Right kidney (tissue), 1 donor: ENCODE measurements at regions not wholly inside any gene's neighbourhood (a gene's known extent, or its start where the extent isn't known, plus 50 kb on each side); places are given as distances from the start of the nearest gene placed in this dataset.
"Not testable (repeated sequence)": the region's sequence is repeated elsewhere in the genome, so short reads cannot be mapped to it uniquely, and the experiment has no call there.

ENCODE experiments used
- DNase-seq: peaks from one replicate; pipeline ENCODE4 v3.0.0-alpha.2; 2016

DNA sequence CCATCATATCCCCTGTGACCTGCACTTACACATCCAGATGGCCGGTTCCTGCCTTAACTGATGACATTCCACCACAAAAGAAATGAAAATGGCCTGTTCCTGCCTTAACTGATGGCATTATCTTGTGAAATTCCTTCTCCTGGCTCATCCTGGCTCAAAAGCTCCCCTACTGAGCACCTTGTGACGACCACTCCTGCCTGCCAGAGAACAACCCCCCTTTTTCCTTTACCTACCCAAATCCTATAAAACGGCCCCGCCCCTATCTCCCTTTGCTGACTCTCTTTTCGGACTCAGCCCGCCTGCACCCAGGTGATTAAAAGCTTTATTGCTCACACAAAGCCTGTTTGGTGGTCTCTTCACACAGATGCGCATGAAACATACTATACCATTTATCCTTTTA is 279.7 kb upstream of the CHRM3 start:
- not testable (repeated sequence) for DNase-seq

DNA sequence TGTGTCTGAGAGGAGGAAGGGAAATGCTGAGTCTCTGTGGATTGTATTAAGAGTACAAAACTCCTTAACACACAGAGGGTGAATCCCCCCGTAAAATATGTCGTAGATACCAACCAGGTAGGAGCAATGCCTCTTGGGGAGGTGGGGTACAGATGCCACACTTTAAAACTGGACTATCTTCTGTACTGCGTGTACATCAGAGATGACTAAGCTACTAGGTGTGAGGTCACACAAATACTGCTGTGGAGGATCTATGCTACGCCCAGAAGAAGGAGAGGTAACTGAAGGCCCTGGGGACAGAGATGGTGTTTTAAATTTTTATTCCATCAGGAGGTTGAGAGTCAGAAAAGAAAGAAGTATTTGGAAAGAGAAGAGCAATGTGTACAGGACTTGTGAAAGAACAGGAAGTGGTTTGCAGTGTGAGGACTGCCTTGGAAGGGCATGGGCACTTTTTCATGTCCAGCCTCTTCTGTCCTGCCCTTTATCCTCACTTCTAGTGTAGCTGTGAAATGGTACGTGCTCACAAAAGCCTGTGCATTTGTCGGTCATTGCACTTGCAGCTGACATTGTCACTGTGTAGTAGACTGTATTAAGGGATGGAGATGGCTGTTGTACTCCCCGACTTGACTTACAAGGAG is 287.8 kb upstream of the CHRM3 start:
- DNase-seq, result no peak

DNA sequence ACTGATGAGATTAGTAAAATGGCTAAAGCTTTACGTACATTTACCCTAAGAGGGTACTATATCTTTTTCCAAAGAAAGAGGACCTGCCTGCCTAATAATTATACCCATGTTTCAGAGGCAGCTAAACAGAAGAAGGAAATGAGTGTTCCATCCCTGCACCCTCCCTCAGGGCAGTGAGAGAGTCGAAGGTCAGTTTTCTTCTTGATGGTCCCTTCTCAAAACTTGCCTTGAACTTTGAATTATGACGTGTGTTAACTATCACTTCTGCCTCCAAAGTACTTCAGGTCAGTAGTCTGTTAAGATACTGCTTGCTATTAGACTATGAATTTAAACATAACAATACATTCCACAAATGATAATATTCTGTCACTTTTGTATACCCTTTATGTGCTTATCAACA is 294.8 kb upstream of the CHRM3 start:
- no peak for DNase-seq

DNA sequence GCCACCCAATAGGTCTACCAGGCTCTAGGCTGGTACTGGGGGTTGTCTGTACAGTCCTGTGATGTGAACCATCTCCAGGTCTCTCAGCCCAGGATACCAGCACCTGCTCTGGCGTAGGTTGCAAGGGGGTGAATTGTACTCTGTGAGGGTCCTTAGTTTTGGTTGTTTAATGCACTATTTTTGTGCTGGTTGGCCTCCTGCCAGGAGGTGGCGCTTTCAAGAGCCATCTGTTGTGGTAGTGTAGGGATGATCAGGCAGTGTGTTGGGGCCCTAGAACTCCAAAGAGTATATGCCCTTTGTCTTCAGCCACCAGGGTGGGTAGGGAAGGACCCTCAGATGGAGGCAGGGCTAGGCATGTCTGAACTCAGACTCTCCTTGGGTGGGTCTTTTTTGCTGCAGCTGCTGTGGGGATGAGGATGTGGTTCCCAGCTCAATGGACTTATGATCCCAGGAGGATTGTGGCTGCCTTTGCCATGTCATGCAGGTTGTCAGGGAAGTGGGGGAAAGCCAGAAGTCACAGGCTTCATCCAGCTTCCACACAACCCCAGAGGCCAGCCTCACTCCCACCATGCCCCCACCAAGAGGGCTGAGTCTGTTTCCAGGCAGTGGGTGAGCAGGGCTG is 301.8 kb upstream of the CHRM3 start:
- no peak for DNase-seq

DNA sequence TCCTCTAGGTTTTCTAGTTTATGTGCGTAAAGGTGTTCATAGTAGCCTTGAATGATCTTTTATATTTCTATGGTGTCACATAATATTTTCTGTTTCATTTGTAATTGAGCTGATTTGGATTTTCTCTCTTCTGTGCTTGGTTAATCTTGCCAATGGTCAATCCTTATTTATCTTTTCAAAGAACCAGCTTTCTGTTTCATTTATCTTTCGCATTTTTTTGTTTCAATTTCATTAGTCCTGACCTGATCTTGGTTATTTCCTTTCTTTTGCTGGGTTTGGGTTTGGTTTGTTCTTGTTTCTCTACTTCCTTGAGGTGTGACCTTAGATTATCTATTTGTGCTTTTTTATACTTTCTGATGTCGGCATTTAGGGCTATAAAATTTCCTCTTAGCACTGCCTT is 304.4 kb upstream of the CHRM3 start:
- DNase-seq, result not testable (repeated sequence)

DNA sequence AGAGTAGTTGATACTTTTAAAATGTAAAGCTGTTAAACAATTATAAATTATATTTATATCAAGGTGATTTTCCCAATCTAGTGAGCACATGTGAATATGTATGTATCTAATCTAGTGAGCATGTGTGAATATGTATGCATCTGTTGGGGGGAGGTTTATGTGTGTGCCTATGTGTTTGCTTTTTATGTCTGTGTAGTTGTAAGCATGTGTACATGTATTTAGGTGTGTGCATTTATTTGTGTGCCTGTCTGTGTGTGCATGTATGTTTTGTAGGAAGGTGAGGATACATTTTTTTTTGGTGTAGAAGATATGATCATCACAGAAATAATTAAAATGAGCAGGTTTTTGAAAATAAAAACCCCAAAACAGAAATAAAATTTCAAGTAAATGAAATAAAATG is 318.9 kb upstream of the CHRM3 start:
- DNase-seq, result no peak

DNA sequence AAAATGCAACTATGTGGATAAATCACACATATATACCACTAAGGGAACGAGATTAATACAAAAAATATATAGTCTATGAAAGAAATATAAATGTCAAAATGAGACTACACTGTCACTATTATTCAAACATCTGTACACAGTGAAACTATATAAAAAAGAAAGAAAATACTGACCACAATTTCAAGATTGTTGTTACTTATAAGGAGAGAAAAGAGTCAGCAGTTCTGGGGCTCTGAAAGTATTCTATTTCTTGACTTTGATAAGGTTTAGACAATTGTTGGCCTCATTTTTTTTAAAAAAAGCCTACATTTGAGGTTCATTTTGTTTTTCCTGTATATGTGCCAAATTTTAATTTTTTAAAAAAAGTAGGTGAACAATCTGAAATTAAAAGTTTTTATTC is 319.3 kb upstream of the CHRM3 start:
- DNase-seq, result no peak

DNA sequence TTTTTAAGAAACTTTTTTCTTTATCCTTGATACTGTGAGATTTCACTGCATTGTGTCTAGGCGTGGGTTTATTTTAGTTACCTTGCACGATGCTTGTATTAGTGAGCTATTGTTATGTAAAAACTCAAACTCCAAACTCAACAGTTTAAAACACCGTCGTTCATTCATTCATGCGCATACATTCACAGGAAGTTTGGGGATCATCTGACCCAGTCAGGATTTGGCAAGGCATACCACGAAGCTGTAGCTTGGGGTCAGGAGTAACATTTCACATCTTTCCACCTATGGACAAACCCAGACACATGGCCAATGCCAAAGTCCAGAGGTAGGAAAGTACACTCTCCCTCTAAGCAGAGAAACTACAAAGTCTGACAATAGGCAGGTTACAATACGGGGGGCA is 324.6 kb upstream of the CHRM3 start:
- DNase-seq, result no peak

DNA sequence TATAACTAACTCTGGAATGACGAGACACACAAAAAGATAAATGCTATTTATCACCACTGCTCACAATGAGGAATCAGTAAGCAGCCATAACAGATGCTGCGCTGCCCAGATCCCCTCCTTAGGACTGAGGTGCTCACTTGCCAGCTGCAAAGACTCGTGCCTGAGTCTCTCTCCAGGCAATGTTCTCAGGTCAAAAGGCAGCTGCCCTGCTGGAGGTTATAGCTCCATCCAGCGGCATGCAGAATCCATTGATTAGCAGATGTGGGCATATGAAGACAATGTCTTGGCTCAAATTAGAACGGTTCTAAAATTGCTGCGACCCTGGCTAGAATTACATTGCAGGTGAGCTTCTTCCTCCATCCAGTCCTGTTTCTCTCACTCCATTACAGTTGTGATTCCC is 328.2 kb upstream of the CHRM3 start:
- DNase-seq, result no peak

DNA sequence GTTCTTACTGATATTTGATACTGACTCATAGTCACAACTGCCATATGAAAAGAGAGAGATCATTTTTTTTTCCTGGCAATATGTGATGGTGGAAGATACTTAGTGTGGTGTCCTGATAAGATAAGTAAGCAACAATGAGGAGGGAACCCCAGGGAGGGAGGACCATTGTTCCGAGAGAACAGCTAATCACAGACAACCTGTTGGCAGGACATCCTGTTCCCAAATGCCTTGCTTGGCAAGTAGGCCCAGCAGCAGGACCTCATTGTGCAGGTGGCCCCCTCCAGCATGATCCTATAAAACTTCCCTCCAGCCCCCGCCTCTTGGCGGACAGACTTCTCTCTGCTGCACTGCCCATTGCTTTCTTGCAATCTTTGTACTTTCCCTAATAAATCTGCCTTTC is 329.4 kb upstream of the CHRM3 start:
- no peak for DNase-seq

DNA sequence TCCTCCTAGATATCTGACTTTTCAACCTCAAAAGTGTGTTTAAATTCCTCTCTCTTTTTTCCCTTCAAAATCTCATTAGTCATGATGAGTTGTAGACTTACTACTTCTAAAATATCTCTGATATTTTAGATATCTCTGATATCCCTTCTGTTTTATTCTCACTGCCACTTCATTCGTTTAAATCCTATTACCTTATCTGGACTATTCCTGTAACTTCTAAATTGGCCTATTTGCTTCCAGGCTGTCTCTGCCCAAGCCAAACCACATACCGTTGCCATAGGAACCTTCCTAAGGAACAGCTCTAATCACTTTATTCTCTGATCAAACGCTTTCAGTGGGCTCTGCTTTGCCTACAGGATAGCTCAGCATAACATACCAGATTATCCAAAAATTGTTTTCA is 333.1 kb upstream of the CHRM3 start:
- DNase-seq, result no peak

DNA sequence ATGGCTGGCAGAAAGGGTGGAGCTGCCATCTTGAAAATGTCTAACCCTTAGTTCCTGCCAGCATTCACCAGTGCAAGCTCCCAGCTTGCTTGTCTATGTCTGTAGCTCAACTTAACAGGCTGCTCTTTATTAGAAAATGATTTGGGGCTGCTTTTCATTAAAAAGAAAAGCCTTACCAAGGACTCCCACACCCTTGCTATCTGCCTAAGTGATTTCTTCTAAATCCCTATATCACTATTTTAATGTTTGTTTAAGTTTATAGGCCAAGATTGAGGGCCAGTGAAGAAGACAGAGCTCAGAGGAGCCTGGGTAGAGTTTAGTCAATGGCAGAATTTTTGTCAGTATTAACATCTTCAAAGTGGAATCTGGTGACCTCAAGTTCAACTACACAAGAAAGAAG is 336.8 kb upstream of the CHRM3 start:
- no peak for DNase-seq

DNA sequence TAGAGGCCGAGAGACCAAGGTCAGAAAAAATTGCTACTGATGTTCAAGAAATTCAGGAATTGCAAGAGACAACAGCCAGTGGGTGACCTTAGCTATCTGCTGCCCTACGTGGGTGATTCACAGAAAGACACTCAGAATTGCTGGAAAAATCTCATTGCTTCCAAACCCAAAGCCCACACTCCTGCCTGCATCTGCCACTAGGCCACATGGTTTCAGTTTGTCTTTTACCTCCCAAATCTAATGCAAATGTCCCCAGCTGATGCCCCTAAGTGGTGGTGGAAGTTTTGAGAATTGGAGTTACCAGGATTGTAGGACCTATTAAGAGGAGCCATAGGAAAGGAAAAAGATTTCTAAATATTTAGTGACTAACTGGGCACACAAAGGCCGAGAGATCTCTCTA is 341.5 kb upstream of the CHRM3 start:
- no peak for DNase-seq

DNA sequence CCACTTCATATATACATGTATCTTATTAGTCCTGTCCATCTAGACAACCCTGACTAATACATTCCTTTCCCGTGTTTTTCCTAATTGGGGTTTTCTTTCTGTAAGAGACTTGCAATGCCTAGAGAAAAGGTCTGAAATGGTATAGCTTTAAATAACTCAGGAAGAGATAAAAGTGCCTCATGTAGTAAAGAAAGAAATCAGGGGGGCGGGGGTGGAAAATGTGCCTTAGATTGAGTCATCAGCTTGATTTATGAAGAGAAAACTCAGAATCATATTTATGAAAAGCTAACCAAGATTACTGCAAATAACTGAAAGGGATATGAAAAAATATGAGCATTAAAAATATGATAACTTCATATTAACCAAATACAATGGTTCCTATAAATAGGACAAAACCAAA is 345.8 kb upstream of the CHRM3 start:
- no peak for DNase-seq

DNA sequence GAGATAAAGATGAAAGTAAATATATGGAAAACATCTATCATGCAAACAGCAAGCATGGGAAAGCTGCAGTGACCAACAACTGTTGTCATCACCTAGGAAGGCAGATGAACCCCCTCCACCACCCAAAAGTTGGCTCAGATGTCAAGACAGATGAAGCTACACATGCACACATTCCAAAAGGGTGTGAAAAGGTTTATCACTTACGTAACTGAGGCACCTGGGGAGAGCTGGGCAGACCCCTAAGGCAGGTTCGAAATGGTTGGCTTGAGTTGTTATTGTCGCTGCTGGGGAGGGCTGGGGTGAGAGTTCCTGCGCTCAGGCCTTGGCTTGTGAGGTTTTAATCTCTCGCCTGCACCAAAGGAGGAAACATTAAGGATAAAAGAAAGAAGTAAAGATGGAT is 355.1 kb upstream of the CHRM3 start:
- no peak for DNase-seq

DNA sequence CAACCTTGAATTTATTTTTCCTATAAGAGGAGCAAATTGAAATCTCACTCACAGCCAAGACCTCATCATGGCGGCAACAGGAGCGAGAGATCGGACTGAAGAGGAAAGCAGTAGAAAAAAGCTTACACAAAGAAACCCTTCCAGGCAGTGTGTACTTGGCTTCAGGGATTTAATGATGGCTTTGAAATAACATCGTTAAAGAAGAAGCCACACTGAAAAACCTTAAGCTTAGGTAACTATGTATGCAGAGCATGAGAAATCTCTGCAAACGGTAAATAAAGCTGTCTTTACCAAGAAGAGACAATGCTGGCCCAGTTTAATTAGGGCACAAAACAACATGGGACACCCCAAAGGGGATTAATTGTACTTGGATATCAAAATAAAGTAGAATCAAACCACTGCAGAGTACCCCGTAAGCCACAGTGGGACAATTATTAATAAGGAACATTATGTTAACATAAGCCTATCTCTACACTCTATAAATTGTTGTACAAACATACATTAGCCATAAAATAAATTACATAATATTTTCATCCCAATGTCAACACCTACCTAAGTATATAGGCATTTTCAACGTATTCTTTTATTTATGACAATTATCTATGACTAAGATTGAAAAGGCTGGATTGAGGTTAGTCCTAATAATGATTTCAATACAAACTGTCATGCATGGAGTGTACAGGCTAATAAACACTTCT is 360.2 kb upstream of the CHRM3 start:
- no peak for DNase-seq

DNA sequence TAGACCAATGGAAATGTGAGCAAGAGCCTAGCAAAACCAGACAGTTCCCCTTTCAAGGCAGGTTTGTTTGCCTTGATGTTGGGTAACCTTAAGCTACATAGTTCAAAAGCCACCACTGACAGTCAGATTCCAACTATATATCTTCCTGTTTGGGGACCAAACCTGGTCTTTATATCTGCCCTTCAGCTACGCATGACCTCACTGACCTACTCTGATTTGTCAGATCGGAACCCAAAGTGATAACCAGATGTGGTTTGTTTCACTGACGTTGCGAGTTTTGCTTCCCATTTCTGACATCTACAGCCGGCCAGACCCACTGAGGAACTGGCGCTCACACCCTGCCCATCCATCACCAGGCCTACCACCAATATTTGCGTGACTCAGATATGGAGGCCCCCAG is 361.1 kb upstream of the CHRM3 start:
- no peak for DNase-seq

DNA sequence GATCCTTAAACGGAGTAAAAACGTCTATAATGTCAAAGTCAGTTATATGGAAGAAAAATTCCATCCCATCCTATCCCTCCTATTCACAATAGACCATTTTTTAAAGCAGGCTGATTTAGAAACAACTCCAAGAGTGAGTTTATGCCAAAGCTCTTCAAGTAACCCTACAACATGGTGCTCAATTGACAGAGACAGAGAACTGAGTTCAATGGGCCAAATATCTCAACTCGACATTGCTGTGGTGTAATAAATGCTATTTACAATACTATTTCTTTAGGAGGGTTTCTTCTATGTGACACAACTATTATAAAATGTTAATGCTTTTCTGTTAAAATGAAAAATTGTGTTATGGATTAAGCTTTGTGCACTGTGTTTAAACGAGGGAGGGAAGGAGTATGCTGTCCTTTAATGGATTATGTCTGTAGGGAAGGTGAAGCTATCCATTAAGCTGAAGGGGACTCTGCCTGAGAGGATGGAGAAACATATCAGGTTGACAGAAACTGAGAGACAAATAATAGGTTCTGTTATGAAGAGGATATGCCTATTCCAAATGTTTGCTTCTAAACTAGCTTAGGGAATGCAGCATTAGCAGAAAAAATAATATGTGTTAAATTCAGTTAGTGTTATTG is 362.5 kb upstream of the CHRM3 start:
- no peak for DNase-seq

DNA sequence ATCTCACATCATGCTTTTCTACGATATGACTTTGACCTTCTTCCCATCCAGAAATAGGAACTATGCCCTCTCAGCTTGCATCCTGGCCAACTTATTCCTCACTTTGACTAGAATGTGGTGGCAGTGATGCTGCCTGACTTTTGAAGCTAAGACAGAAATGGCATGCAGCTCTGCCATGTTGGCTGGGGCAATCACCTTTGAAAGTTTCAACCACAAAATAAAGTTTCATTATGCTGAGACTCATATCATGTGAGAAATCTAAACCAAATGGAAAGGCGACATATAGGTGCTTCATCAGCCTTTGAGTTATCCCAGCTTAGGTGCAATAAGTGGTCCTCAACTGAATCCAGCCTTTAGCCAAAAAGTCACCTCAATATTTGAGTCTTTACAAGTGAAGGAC is 370.0 kb upstream of the CHRM3 start:
- DNase-seq, result no peak

DNA sequence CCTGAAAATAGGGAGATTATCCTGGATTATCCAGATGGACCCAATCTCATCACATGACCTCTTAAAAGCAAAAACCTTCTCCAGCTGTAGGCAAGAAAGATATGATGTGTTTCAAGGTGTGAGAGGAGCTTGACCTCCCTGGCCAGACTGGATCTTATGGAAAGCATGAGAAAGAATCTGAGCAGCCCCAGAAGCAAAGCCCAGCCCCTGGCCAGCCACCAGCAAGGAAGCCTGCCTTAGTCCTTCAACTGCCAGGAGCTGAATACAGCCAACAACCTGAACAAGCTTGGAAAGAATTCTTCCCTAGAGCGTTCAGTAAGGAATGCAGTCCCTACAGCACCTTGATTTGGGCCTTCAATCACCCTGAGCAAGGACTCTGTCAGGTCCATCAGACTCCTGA is 375.0 kb upstream of the CHRM3 start:
- DNase-seq, result no peak

DNA sequence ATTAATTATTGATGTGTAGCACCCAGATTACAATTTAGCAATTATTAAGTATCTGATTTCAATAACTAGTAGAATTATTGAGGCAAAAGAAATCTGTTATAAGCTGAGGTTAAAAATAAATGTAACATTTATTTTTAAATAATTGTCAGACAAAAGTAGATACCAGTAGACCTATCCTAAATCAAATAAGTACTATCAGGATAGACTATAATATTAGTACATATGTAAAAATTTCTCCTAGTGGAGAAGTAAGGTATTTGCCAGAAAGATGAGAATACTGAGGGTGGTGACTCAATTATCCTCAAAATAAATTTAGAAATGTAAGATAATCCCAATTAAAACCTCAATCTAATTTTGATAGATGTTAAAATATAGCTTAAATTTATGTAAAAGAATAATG is 377.8 kb upstream of the CHRM3 start:
- no peak for DNase-seq

DNA sequence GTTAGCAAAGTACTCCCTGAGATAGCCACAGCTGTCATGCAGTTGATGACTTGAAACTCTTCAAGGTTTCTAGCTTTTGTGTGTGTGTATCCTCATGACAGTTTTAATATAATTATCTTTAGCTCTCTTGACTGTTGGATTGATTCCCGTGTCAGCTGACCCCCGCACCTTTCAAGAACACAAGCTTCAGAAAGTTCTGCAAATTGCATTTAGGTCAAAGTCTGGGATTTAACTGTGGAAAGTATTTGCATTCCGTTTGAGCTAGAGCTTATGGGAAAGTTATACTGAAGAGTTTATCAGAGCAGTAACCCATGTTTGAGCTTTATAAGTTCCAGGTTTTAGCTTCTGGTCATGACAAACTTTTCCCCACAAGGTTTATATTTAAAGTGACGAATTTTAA is 380.1 kb upstream of the CHRM3 start:
- DNase-seq, result no peak

DNA sequence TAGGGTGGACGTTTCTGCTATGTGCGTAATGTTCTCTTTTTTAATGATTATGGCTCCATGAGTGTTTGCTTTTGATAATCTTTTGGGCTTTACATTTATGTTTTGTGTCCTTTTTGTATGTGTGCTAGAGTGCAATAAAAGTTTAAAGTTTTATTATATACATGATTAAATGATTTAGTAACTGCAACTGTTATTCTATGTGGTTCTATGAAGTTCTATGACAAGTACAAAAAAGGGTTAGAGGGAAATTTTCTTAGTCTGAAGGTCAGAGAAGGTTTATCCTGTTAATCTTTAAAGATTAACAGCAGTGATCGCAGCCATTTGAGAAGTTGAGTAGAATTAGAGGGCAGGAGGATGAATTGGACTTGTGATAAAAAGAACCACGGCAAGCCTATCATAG is 386.4 kb upstream of the CHRM3 start:
- no peak for DNase-seq

DNA sequence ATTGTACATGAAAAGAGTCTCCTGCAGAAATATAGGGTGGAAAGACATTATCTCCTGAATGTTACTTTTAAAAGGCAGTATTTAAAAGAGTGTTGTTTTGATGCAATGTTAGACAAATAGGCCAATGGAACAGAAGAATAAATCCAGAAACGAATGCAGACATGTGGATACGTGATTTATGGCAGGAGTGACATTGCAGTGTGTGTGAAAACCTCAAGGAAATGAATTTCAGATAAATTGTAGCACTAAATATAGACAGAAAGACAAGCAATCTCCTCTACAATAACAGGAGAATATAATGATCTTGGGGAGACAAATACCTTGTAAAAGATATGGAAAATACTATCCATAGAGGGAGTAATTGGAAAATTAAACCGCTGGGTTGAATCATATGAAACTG is 387.8 kb upstream of the CHRM3 start:
- no peak for DNase-seq
